Neural progenitor cell (in vitro differentiated cells): ENCODE measurements at regions not wholly inside any gene's neighbourhood (a gene's known extent, or its start where the extent isn't known, plus 50 kb on each side); places are given as distances from the start of the nearest gene placed in this dataset.

Source experiments
- DNase-seq: peaks from one replicate; pipeline ENCODE4 v3.0.0-alpha.2; 2016; ENCODE audit warnings: low spot score
- H2AFZ ChIP-seq: fragments of 200-600 bp; sonication (generic); replicated peaks from 2 replicates; pipeline ENCODE4 v1.6.1; 2016; ENCODE audit warnings: antibody characterized with exemption
- H3F3A ChIP-seq: fragments of 200-600 bp; sonication (generic); 2 replicates; pipeline ENCODE4 v1.6.1; 2016; ENCODE audit warnings: antibody characterized with exemption, low read depth
- H3K27ac ChIP-seq: fragments of 200-600 bp; sonication (generic); 2 replicates; pipeline ENCODE4 v1.5.1; 2016; ENCODE audit warnings: mild to moderate bottlenecking
- H3K27me3 ChIP-seq: fragments of 200-600 bp; sonication (generic); 2 replicates; pipeline ENCODE4 v1.6.1; 2016; ENCODE audit warnings: mild to moderate bottlenecking, moderate library complexity
- H3K36me3 ChIP-seq: fragments of 200-600 bp; sonication (generic); 2 replicates; pipeline ENCODE4 v1.5.1; 2016
- H3K4me1 ChIP-seq: fragments of 200-600 bp; sonication (generic); 2 replicates; pipeline ENCODE4 v1.6.1; 2016; ENCODE audit warnings: mixed run types
- H3K4me2 ChIP-seq: fragments of 200-600 bp; sonication (generic); 2 replicates; pipeline ENCODE4 v1.6.1; 2016
- H3K4me3 ChIP-seq: fragments of 200-600 bp; sonication (generic); 2 replicates; pipeline ENCODE4 v1.5.1; 2016
- H3K79me2 ChIP-seq: fragments of 200-600 bp; sonication (generic); 2 replicates; pipeline ENCODE4 v1.6.1; 2016; ENCODE audit warnings: low read depth
- H3K9ac ChIP-seq: fragments of 200-600 bp; sonication (generic); 2 replicates; pipeline ENCODE4 v1.6.1; 2016
- H3K9me3 ChIP-seq: fragments of 200-600 bp; sonication (generic); 2 replicates; pipeline ENCODE4 v1.5.1; 2016; ENCODE audit warnings: low read depth
- H4K20me1 ChIP-seq: fragments of 200-600 bp; sonication (generic); 2 replicates; pipeline ENCODE4 v1.6.1; 2016; ENCODE audit warnings: low read depth
- H3K27ac Mint-ChIP-seq: 3 replicates; pipeline ENCODE4 v1.8.0; 2021; ENCODE audit warnings: mixed read lengths
- H3K27me3 Mint-ChIP-seq: 2 replicates; pipeline ENCODE4 v1.8.0; 2022; ENCODE audit warnings: low read depth, mild to moderate bottlenecking, inconsistent platforms, moderate library complexity, mixed read lengths; ENCODE audit not compliant: insufficient read depth
- H3K36me3 Mint-ChIP-seq: 3 replicates; pipeline ENCODE4 v1.8.0; 2021; ENCODE audit warnings: mixed read lengths
- H3K4me1 Mint-ChIP-seq: 3 replicates; pipeline ENCODE4 v1.8.0; 2021; ENCODE audit warnings: mixed read lengths
- H3K4me3 Mint-ChIP-seq: 3 replicates; pipeline ENCODE4 v1.8.0; 2021; ENCODE audit warnings: mild to moderate bottlenecking, moderate library complexity, mixed read lengths
- H3K9me3 Mint-ChIP-seq: 3 replicates; pipeline ENCODE4 v1.8.0; 2020; ENCODE audit warnings: mixed read lengths
- CTCF ChIP-seq: fragments of 200-600 bp; sonication (generic); IDR thresholded peaks from 2 replicates; pipeline ENCODE4 v1.5.1; 2017; ENCODE audit warnings: antibody characterized with exemption, mild to moderate bottlenecking
- EZH2 ChIP-seq: fragments of 200-600 bp; sonication (generic); IDR thresholded peaks from 2 replicates; pipeline ENCODE4 v1.6.1; 2017; ENCODE audit warnings: antibody characterized with exemption, mild to moderate bottlenecking, moderate library complexity
- EZH2phosphoT487 ChIP-seq: fragments of 200-600 bp; sonication (generic); IDR thresholded peaks from 2 replicates; pipeline ENCODE4 v1.6.1; 2017; ENCODE audit warnings: antibody characterized with exemption

GRCh38 chr10:111830359-111830758 is 353.2 kb downstream of the GPAM start:
- Histone ChIP-seq H3K4me1 (peaks cover 14% of the 10 kb centered on the region), H3K79me2 (no peaks in the 10 kb centered on the region), H3K9me3 (no peaks in the 10 kb centered on the region), H4K20me1 (no peaks in the 10 kb centered on the region), H3K4me3 (no peak overlapping the region), H3K27me3 (no peaks in the 10 kb centered on the region), H3K9ac (no peak overlapping the region), H3F3A (no peaks in the 10 kb centered on the region), H3K4me2 (peak overlapping the region; percentile 4), H3K27ac (no peak overlapping the region), H2AFZ (no peak overlapping the region), H3K36me3 (no peaks in the 10 kb centered on the region)
- Mint-ChIP-seq H3K27me3 (peaks cover 2% of the 10 kb centered on the region), H3K27ac (no peak overlapping the region), H3K36me3 (no peaks in the 10 kb centered on the region), H3K9me3 (no peaks in the 10 kb centered on the region), H3K4me1 (peaks cover 19% of the 10 kb centered on the region), H3K4me3 (no peak overlapping the region)
- peak; percentile 51 for DNase-seq
- no peak for TF ChIP-seq CTCF
- TF ChIP-seq EZH2phosphoT487 = no peak
- TF ChIP-seq EZH2 = no peak

GRCh38 chr10:111831058-111831457 is 352.5 kb downstream of the GPAM start:
- Histone ChIP-seq H4K20me1 (no peaks in the 10 kb centered on the region), H3K9me3 (no peaks in the 10 kb centered on the region), H3K4me1 (peaks cover 14% of the 10 kb centered on the region), H3K4me3 (no peak overlapping the region), H3K9ac (no peak overlapping the region), H3K79me2 (no peaks in the 10 kb centered on the region), H2AFZ (no peak overlapping the region), H3K27me3 (no peaks in the 10 kb centered on the region), H3F3A (no peaks in the 10 kb centered on the region), H3K4me2 (peak overlapping the region; percentile 4), H3K27ac (no peak overlapping the region), H3K36me3 (no peaks in the 10 kb centered on the region)
- H3K27me3 Mint-ChIP-seq = peaks cover 2% of the 10 kb centered on the region
- no peak for DNase-seq
- H3K4me3 Mint-ChIP-seq = no peak overlapping the region
- no peak overlapping the region for H3K27ac Mint-ChIP-seq
- H3K36me3 Mint-ChIP-seq = no peaks in the 10 kb centered on the region
- peaks cover 19% of the 10 kb centered on the region for H3K4me1 Mint-ChIP-seq
- H3K9me3 Mint-ChIP-seq = no peaks in the 10 kb centered on the region
- TF ChIP-seq CTCF (no peak), EZH2phosphoT487 (no peak), EZH2 (no peak)

DNA sequence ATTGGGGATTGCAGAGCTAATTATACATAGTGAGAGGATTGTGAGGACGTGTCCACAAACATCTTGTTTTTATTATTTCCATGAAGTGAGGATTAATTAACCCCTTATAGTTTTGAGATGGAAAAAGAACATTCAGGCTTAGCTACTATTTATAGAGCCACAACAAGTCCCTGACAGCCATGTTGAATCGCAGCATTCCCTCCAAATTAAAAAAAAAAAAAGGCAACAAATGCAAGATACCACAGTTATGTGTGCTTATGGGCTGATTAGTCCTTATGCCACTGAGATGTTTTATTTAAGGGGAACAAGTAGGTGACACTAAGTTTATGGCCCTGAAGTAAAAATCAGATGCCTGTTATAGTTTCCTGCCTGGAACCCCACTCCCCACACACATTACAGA is 350.3 kb downstream of the GPAM start:
- Mint-ChIP-seq H3K4me1 (peaks cover 19% of the 10 kb centered on the region), H3K27me3 (peaks cover 5% of the 10 kb centered on the region), H3K36me3 (no peaks in the 10 kb centered on the region), H3K9me3 (no peaks in the 10 kb centered on the region), H3K4me3 (no peak overlapping the region), H3K27ac (no peak overlapping the region)
- H3K27me3 ChIP-seq = no peaks in the 10 kb centered on the region
- H3K4me1 ChIP-seq = peaks cover 14% of the 10 kb centered on the region
- H3K27ac ChIP-seq = no peak overlapping the region
- H3F3A ChIP-seq = no peaks in the 10 kb centered on the region
- TF ChIP-seq CTCF = no peak
- TF ChIP-seq EZH2 = no peak
- TF ChIP-seq EZH2phosphoT487 = no peak
- H3K4me2 ChIP-seq = no peak overlapping the region
- H2AFZ ChIP-seq = no peak overlapping the region
- H3K4me3 ChIP-seq = no peak overlapping the region
- no peaks in the 10 kb centered on the region for H3K9me3 ChIP-seq
- no peak for DNase-seq
- no peaks in the 10 kb centered on the region for H3K36me3 ChIP-seq
- H3K79me2 ChIP-seq = no peaks in the 10 kb centered on the region
- H4K20me1 ChIP-seq = no peaks in the 10 kb centered on the region
- no peak overlapping the region for H3K9ac ChIP-seq

GRCh38 chr10:111835574-111835973 is 348.0 kb downstream of the GPAM start:
- DNase-seq = no peak
- H3K36me3 ChIP-seq = no peaks in the 10 kb centered on the region
- H3K79me2 ChIP-seq = no peaks in the 10 kb centered on the region
- H4K20me1 ChIP-seq = no peaks in the 10 kb centered on the region
- H3K4me1 ChIP-seq = peaks cover 10% of the 10 kb centered on the region
- H3K27ac ChIP-seq = no peak overlapping the region
- peaks cover 3% of the 10 kb centered on the region for H3K27me3 Mint-ChIP-seq
- no peaks in the 10 kb centered on the region for H3K36me3 Mint-ChIP-seq
- no peak overlapping the region for H3K4me3 ChIP-seq
- no peak overlapping the region for H3K9ac ChIP-seq
- TF ChIP-seq EZH2 (no peak), EZH2phosphoT487 (no peak), CTCF (no peak)
- no peak overlapping the region for H3K27ac Mint-ChIP-seq
- no peak overlapping the region for H2AFZ ChIP-seq
- no peak overlapping the region for H3K4me2 ChIP-seq
- no peaks in the 10 kb centered on the region for H3K9me3 Mint-ChIP-seq
- H3K4me1 Mint-ChIP-seq = peaks cover 14% of the 10 kb centered on the region
- no peaks in the 10 kb centered on the region for H3F3A ChIP-seq
- no peaks in the 10 kb centered on the region for H3K9me3 ChIP-seq
- no peaks in the 10 kb centered on the region for H3K27me3 ChIP-seq
- no peak overlapping the region for H3K4me3 Mint-ChIP-seq
